H1 (cell line): ENCODE measurements at regions not wholly inside any gene's neighbourhood (a gene's known extent, or its start where the extent isn't known, plus 50 kb on each side); places are given as distances from the start of the nearest gene placed in this dataset.

Experiments used
- CHD2 ChIP-seq: IDR thresholded peaks from 2 replicates; pipeline ENCODE4 v1.6.1; 2012; ENCODE audit warnings: low read length, improper control_type of control experiment

DNA sequence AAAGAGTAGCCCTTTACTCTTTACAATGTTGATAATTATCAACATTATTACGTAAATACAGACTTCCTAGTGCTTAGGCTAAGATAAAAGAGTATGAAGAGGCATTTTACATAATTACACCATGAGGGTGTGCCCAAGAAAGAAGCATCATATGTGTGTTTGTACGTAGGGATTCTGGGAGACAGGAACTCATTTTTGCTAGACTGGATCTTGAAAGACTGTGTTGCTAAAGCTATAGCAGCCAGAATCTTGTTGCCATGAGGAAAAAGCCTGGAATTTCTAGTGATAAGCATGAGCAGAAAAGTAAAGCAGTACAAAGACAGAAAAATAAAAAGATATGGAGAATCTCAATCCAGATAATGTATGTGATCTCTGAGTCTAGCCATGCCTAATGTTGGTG, 72.1 kb downstream of the JRKL start (continued):
- no peak for TF ChIP-seq CHD2
